HG03060 (cell line): ENCODE measurements at regions not wholly inside any gene's neighbourhood (a gene's known extent, or its start where the extent isn't known, plus 50 kb on each side); places are given as distances from the start of the nearest gene placed in this dataset.

Experiments
- ATAC-seq: cut with Tn5 transposase; IDR thresholded peaks from one replicate; pipeline ENCODE4 v1.9.1; 2021; ENCODE audit warnings: low read depth, moderate number of reproducible peaks; ENCODE audit not compliant: unreplicated experiment

DNA sequence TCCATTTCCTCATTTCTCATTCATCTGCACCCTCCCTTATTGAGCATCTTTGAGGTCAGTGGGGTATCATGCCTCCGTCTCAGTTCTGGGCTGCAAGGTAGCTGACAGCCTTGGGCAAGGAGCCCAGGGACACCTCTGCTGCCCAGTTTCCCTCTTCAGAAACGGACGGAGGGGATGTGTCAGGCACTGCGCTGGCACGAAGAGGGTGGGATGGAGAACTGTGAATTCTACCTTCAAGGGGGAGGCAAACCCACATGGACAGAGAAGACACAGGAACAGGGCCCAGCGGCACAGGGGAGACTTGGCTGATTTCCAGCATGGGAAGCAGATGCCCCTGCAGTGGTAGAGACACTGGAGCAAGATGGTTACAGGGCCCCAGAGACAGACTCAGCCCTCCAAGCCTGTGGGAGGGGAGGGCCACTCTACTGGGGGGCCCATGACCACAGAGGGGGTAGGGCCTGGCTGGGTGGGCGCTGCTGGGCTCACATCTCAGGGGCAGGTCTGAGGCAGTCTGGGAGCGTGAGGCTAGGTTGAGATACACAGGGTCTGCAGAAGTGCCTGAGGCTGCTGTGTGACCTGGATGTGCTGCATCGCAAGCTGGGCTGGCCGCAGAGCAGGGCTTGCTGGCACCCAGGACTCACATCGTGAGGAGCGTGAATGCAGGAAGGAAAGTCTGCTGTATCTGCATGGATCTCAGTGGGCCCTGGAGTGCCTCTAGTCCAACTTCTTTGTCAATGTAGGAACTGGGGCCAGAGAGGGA is 92.3 kb downstream of the HS1BP3 start:
- ATAC-seq: no peak

DNA sequence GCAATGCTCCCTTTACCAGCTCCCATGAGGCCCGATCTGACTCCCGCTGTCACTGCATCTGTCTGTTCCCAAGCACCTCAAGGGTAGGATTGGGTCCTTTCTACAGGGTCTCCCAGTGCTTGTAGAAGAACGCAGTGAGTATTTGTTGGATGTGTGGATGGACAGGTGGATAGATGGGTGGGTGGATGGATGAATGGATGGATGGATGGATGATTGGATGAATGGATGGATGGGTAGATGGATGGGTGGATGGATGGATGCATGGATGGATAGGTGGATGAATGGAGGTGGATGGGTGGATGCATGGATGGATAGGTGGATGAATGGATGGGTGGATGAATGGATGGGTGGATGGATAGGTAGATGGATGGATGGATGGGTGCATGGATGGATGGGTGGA is 91.6 kb downstream of the HS1BP3 start:
- ATAC-seq: no peak

DNA sequence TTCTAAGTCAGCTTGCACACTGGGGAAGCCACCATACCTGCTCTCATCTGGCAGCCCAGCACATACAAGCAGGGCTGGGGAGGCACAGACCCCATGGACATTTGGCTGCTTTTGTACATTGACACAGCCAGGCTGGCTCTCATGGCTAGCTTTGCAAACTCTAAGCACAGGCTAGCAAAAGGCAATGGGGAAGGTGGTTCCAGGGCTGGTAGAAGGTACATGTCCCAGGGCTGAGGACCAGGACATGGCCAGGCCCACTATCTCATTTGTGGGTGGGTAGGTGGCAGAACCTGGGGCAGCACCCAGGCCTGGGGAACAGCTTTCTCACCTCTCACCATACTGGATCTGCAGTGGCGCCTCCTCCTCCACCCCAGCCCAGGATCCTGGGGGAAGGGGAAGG is 90.9 kb downstream of the HS1BP3 start:
- no peak for ATAC-seq

DNA sequence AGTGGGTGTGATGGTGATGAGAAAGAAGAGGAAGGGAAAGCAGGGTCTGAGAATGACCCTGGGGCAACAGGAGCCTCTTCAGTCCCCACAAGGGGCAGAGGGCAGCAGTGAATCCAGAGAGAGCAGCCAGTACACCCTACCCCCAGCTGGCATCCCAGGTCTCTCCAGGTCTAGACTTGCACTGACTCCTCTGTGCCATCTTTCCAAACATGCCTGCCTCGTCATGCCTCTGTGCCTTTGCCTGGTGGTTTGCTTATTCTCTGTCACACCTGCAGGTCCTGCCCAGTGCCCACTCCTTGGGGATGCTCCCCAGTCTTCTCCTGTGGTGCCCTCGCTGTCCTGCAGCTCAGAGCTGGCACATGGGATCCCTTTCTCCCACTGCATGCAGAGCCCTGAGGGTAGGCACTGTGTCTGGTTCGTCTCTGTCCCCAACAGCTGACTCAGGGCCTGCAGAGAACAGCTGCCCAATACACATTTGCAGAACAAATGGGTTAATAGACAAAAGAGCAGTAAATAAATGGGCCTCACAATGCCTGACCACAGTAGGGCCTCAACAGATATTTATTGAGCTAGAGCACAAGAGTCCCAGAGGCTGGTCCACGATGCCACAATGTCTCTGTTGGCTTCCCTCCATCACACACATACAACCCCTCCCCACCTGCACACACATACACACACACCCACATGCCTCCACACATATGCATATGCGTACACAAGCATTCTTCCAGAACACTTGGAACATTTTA is 89.8 kb downstream of the HS1BP3 start:
- no peak for ATAC-seq

DNA sequence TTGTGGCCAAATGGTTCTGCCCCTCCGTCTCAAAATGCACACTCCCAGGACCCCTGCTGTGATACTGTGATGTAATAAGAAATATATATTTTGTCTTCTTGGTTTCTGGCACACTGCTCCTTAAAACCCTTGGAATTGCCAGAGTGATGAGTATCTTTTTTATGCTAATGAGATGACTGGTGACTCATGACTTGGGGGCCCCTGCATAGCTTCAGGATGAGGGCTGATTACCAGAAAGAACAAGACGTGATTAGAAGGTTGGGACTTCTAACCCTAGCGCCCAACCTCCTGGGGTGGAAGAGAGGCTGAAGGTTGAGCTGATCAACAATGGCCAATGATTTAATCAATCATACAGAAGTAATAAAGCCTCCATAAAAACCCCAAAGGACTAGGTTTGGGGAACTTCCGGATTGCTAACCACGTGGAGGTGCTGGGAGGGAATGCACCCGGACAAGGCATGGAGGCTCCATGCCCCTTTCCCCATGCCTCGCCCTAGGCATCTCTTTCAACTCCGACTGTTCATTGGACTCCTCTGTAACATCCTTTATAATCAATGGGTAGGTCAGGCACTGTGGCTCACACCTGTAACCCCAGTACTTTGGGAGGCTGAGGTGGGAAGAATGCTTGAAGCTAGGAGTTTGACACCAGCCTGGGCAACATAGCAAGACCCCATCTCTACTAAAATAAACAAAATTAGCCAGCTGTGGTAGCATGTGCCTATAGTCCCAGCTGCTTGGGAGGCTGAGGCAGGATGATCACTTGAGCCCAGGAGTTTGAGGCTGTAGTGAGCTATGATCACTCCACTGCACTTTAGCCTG is 89.1 kb downstream of the HS1BP3 start:
- ATAC-seq: no peak

DNA sequence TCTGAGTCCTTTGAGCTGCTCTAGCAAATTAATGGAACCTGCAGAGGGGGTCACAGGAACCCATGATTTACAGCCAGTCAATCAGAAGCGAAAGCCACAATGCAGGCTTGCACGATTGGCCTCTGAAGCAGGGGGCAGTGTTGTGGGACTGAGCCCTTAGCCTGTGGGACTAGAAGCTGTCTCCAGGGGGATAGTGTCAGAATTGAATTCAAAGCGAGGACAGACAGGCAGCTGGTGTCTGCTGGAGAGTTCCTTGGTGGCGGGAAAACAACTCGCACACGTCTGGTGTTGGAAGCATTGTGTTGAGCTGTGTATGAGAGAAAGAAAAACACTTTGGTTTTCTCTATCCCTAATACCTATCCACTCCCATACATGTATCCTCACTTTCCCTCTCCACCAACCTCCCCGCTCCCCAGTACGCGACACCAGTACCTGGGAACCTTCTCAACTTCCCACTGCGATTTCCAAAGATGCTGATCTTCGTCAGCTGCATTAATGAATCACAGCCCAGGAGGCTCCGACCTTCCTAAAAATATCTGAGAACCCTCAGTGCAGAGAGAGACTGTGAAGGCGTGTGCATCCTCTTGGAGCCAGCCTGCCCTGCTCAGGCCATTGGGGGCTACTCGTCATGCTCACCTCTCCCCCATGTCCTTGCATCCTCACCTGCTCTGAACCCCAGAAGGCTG is 88.2 kb downstream of the HS1BP3 start:
- no peak for ATAC-seq

DNA sequence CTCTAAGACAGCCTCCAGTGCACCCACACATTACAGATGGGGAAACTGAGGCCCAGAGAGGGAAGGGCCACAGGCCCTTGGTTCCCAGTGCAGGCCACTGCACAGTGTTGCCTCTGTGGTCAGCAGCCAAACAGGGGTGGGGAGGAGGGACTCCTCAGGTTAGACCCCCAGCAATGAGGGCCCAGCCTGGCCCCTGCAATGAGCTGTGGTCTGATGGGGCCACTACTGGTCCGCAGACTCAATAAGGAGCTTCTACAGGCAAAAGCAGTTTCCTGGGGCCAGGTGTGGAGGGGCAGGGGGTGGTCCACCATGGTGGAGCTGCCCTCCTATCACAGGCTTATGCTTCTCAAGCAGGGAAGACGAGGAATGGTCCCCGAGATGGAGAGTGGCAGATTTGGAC is 87.6 kb downstream of the HS1BP3 start:
- no peak for ATAC-seq

DNA sequence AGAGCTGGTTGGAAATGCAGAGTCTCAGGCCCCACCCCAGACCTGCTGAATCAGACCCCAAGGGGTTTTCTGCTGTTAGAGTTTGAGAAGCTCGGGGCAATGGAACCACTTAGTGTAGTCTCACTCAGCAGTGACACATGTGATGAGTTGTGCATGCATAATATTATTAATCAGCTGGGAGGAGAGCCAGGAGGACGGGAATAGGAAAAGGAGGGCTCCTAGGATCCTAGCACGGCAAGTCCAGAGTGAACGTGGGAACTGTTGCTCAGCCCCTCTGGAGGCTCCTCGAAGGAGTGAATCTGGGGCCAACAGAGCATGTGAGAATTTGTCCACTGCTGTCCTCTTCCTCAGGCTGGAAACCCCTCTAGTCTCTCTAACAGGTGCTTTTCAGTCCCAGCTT is 87.1 kb downstream of the HS1BP3 start:
- ATAC-seq: no peak

DNA sequence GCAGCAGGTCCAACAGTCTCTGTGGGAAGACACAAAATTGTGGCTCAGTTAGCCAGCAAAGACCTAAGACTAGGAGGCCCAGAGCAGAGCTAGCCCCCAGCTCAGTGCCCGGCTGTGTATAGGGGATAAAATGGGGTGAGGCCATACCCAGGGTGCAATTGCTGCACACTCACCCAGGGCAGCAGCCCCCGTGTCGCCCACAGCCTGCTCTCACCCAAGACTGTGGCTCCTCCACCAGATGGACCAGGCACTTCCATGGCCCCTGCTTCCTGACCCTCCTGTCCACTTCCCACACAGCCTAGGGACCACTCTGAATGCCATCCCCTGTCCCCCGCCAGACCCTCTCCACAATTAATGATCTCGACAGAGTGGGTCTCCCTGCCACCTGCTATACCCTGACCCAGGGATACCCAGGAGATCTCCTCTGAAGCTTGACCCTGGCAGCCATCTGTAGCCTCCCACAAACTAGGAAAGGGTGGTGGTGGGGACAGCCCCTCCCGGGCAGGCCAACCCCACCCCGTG is 85.7 kb downstream of the HS1BP3 start:
- no peak for ATAC-seq

DNA sequence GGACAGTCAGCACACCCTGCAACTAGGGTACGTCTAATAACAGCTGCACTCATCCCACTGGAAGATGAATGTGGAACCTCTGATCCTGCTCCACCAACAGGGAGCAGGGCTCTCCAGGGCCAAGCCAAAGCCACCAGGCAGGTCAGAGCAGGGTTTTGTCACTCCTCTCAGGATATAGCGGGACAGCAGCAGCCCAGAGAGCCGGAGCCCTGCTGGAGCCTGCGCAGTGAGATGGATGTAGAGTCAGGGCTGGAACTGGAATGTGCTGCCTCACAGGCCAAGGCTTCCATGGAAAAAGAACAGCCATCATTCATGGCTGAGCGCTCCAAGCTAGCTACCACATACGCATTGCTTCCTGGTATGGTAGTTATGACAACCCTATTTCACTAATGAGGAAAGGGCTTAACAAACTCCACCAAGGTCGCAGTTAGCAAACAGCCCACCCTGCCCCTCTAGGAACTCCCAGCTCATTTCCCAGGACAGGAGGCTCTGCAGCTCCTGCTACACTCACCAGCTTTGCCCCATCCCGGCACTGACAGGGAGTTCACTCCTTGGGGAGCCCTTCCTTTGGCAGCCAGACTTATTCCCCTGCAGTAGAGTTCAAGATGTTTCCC is 85.2 kb downstream of the HS1BP3 start:
- ATAC-seq: no peak

DNA sequence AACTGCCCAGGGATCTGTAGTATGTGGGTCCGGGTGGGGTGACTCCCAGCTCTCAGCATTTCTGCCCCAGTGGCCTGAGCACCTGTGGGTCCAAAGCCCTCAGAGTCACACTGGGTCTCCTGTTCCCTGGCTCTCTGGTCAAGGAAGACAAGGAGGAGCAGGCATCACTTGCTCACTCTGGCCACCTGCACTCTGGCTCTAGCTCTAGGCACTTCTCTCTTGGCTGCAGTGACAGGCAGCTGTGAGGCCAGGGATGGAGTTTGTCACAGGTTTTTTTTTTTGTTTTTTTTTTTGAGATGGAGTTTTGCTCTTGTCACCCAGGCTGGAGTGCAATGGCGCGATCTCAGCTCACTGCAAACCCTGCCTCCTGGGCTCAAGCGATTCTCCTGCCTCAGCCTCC is 84.6 kb downstream of the HS1BP3 start:
- no peak for ATAC-seq

DNA sequence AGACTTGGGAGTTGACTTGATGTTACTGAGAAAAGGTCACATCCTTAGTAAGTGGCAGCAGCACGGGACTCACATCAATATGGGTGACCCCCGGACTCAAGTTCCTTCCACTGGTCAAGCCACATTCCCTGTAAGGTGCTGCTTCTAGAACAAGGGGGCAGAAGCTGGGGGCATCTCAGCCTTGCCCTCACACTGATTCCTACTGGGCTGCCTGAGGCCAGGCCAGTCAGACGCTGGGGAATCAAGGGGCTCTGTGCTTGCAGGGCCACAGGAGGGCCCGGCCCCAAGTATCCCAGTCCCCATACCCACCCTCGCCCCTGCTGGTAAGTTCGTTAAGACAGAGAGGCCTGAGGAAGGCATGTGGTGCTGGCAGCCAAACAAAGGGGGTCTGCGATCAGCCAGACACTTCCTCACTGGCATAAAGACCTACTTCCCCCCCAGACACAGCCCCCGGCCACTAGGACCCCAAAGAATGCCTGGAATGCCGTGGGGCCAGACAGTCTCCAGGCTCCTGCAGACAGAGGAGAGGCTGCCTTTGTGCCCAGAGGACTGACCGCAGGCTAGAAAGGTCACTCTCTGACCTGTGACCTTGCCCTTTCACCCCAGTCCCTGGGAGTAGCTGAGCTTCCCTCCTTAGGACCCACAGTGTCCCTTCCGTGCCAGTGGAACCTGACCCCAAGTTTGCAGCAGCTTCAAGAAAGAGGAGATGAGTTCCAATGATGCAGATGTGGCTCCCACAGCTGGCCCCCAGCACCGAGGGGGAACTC is 83.6 kb downstream of the HS1BP3 start:
- ATAC-seq: no peak
